ENCODE measurements at regions not wholly inside any gene's neighbourhood (a gene's known extent, or its start where the extent isn't known, plus 50 kb on each side); places are given as distances from the start of the nearest gene placed in this dataset.

DNA sequence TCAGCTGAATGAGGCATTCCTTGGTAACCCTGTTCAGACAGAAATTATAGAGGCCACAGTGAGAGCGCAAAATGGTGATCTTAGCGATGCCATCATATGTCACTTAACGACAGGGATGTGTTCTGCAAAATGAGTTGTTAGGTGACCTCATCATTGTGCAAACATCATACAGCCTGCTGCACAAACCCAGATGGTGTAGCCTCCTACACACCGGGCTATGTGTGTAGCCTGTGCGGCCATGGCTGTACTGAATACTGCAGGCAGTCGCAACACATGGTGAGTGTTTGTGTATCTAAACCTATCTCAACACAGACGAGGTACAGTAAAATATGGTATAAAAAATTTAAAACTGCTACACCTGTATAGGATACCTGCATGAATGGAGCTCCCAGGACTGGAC lies 234.1 kb upstream of the PMEPA1 start:
- TF ChIP-seq REST (IDR thresholded peaks at IDR 0.05; ENCODE audit: unreplicated experiment) (no peak), CTCF (conservative IDR thresholded peaks at IDR 0.05; ENCODE audit: low read depth in 2 of 2) (no peak), CREB1 (CRISPR knock-in tag; IDR thresholded peaks at IDR 0.05; ENCODE audit: low read depth) (no peak), NANOG (IDR thresholded peaks at IDR 0.05; ENCODE audit: borderline replicate concordance) (no peak), EZH2phosphoT487 (IDR thresholded peaks at IDR 0.05; ENCODE audit: unreplicated experiment) (no peak), ZNF114 (CRISPR knock-in tag; IDR thresholded peaks at IDR 0.05) (no peak), POLR2AphosphoS5 (IDR thresholded peaks at IDR 0.05; ENCODE audit: low read depth) (no peak), ZNF331 (CRISPR knock-in tag; IDR thresholded peaks at IDR 0.05; ENCODE audit: low read depth) (no peak), EZH2 (IDR thresholded peaks at IDR 0.05; ENCODE audit: low read depth, unreplicated experiment) (no peak), STAT1 (IDR thresholded peaks at IDR 0.05; ENCODE audit: unreplicated experiment) (no peak), JUNB (IDR thresholded peaks at IDR 0.05; ENCODE audit: unreplicated experiment) (no peak), ETS1 (IDR thresholded peaks at IDR 0.05) (no peak)
